ENCODE measurements at regions not wholly inside any gene's neighbourhood (a gene's known extent, or its start where the extent isn't known, plus 50 kb on each side); places are given as distances from the start of the nearest gene placed in this dataset.
"Not testable (repeated sequence)": the region's sequence is repeated elsewhere in the genome, so short reads cannot be mapped to it uniquely, and the experiment has no call there.

DNA sequence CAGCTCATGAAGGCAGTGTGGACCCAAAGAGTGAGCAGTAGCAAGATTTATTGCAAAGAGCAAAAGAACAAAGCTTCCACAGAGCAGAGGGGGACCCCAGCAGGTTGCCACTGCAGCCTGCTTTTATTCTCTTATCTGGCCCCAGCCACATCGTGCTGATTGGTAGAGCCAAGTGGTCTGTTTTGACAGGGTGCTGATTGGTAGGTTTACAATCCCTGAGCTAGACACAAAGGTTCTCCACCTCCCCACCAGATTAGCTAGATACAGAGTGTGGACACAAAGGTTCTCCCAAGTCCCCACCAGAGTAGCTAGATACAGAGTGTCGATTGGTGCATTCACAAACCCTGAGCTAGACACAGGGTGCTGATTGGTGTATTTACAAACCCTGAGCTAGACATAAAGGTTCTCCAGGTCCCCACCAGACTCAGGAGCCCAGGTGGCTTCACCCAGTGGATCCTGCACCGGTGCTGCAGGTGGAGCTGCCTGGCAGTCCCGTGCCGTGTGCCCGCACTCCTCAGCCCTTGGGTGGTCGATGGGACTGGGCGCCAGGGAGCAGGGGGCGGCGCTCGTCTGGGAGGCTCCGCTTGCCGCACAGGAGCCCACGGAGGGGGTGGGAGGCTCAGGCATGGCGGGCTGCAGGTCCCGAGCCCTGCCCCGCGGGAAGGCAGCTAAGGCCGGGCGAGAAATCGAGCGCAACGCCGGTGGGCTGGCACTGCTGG is 80.9 kb upstream of the BCHE start:
- TF ChIP-seq, protein P1, sequence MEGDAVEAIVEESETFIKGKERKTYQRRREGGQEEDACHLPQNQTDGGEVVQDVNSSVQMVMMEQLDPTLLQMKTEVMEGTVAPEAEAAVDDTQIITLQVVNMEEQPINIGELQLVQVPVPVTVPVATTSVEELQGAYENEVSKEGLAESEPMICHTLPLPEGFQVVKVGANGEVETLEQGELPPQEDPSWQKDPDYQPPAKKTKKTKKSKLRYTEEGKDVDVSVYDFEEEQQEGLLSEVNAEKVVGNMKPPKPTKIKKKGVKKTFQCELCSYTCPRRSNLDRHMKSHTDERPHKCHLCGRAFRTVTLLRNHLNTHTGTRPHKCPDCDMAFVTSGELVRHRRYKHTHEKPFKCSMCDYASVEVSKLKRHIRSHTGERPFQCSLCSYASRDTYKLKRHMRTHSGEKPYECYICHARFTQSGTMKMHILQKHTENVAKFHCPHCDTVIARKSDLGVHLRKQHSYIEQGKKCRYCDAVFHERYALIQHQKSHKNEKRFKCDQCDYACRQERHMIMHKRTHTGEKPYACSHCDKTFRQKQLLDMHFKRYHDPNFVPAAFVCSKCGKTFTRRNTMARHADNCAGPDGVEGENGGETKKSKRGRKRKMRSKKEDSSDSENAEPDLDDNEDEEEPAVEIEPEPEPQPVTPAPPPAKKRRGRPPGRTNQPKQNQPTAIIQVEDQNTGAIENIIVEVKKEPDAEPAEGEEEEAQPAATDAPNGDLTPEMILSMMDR (IDR thresholded peaks at IDR 0.05 in 4 of 5, conservative IDR thresholded peaks at IDR 0.05 in 1 of 5): not testable (repeated sequence)
- not testable (repeated sequence) for TF ChIP-seq POLR2A (IDR thresholded peaks at IDR 0.05)

Data from gastrocnemius medialis (tissue), 4 donors.